GM12878 (cell line): ENCODE measurements at regions not wholly inside any gene's neighbourhood (a gene's known extent, or its start where the extent isn't known, plus 50 kb on each side); places are given as distances from the start of the nearest gene placed in this dataset.
"Not testable (repeated sequence)": the region's sequence is repeated elsewhere in the genome, so short reads cannot be mapped to it uniquely, and the experiment has no call there.

Source experiments
- ATAC-seq: fragments of 200-7000 bp; cut with Tn5 transposase; 3 replicates; pipeline ENCODE4 v1.9.1; 2020; ENCODE audit warnings: mild to moderate bottlenecking, moderate library complexity
- BruUV-seq: library from RNA; stranded (reverse); fragments of 400-500 nt; replicated peaks from 2 replicates; lab custom pipeline; 2021; lab: Mats Ljungman, UMichigan
- CTCF ChIA-PET: fragments of 300-600 bp; sonication (Branson Sonifier 250); formaldehyde crosslinking; extraction: SDS; loops from one replicate; lab custom pipeline; 2021; ENCODE audit warnings: inconsistent platforms; lab: Yijun Ruan, JAX
- POLR2A ChIA-PET: fragments of 350-600 bp; formaldehyde crosslinking; extraction: SDS; loops from one replicate; lab custom pipeline; 2021; ENCODE audit warnings: inconsistent platforms; lab: Charles Lee
- RAD21 ChIA-PET: fragments of 300-600 bp; sonication (Branson Sonifier 250); formaldehyde crosslinking; loops from one replicate; lab custom pipeline; 2023; ENCODE audit warnings: antibody characterized with exemption; ENCODE audit not compliant: unreplicated experiment; lab: Charles Lee
- SMC1A ChIA-PET: fragments of 300-600 bp; sonication (Branson Sonifier 250); formaldehyde crosslinking; loops from one replicate; lab custom pipeline; 2023; ENCODE audit not compliant: unreplicated experiment, uncharacterized antibody; lab: Charles Lee
- DNase-seq: peaks from one replicate; pipeline ENCODE4 v3.0.0-alpha.2; 2011; ENCODE audit warnings: low read depth, low spot score
- FAIRE-seq: peaks from 3 replicates; lab custom pipeline; 2011; peaks lifted over from hg19 to GRCh38; lab: Jason Lieb, UNC
- H2AFZ ChIP-seq: 2 replicates; pipeline ENCODE4 v1.6.0; 2011; ENCODE audit warnings: low read depth, low read length, control low read depth; ENCODE audit not compliant: control insufficient read depth
- H3K27ac ChIP-seq: 2 replicates; pipeline ENCODE4 v1.5.1; 2011; ENCODE audit warnings: control low read depth; ENCODE audit not compliant: control insufficient read depth, insufficient read depth
- H3K27me3 ChIP-seq, 2 experiments: replicated peaks in 1 of 2; 2 replicates each; pipeline versions ENCODE4 v1.6.0 to v1.6.1; 2011; ENCODE audit warnings: low read length in 1 of 2; ENCODE audit not compliant: control insufficient read depth in 2 of 2, insufficient read depth in 2 of 2
- H3K36me3 ChIP-seq, 2 experiments: 2 replicates each; pipeline ENCODE4 v1.5.1; 2011; ENCODE audit warnings: low read length in 1 of 2; ENCODE audit not compliant: control insufficient read depth in 2 of 2, insufficient read depth in 2 of 2
- H3K4me1 ChIP-seq: 2 replicates; pipeline ENCODE4 v1.6.1; 2011; ENCODE audit warnings: mild to moderate bottlenecking, low read length, moderate library complexity, mixed read lengths; ENCODE audit not compliant: control insufficient read depth, insufficient read depth
- H3K4me2 ChIP-seq: 2 replicates; pipeline ENCODE4 v1.6.0; 2011; ENCODE audit warnings: control low read depth; ENCODE audit not compliant: control insufficient read depth, insufficient read depth
- H3K4me3 ChIP-seq: fragments of 200-600 bp; sonication (generic); 2 replicates; pipeline ENCODE4 v1.5.1; 2016
- H3K79me2 ChIP-seq: 2 replicates; pipeline ENCODE4 v1.6.0; 2011; ENCODE audit warnings: low read length; ENCODE audit not compliant: control insufficient read depth, insufficient read depth
- H3K9ac ChIP-seq: 2 replicates; pipeline ENCODE4 v1.8.0; 2011; ENCODE audit warnings: low read length, control low read depth, mixed read lengths; ENCODE audit not compliant: control insufficient read depth, insufficient read depth
- H3K9me3 ChIP-seq: replicated peaks from 3 replicates; pipeline ENCODE4 v1.5.1; 2011; ENCODE audit warnings: mild to moderate bottlenecking, low read length; ENCODE audit not compliant: control insufficient read depth, insufficient read depth
- H4K20me1 ChIP-seq: 2 replicates; pipeline ENCODE4 v1.6.0; 2011; ENCODE audit not compliant: control insufficient read depth, insufficient read depth
- ZNF24 ChIP-seq: fragments of 450-650 bp; IDR thresholded peaks from 2 replicates; pipeline ENCODE4 v1.6.1; 2017; ENCODE audit warnings: antibody characterized with exemption, mild to moderate bottlenecking
- WGBS: methylation state at CpG from one replicate; pipeline ENCODE4 v1.1.6; 2016; ENCODE audit warnings: low lambda C conversion rate; ENCODE audit not compliant: insufficient replicate concordance, insufficient coverage; ENCODE audit errors: missing lambda C conversion rate; 5-methylcytosine and 5-hydroxymethylcytosine counted together
- in situ Hi-C: fragments of 300-500 bp; cut with MboI; formaldehyde crosslinking; loops from 9 replicates; pipeline ENCODE4 v1.14.3; 2018; ENCODE audit warnings: mixed read lengths
- intact Hi-C: fragments of 100-400 bp; cut with micrococcal nuclease; formaldehyde crosslinking; loops from one replicate; pipeline ENCODE4 v1.14.2; 2022; ENCODE audit not compliant: unreplicated experiment

- BruUV-seq, DNase-seq, FAIRE-seq, H3K4me2 ChIP-seq, H4K20me1 ChIP-seq, H3K9ac ChIP-seq, ATAC-seq, H2AFZ ChIP-seq, H3K9me3 ChIP-seq, intact Hi-C loops, H3K4me3 ChIP-seq, CTCF ChIA-PET, H3K4me1 ChIP-seq, H3K36me3 ChIP-seq, POLR2A ChIA-PET, SMC1A ChIA-PET, RAD21 ChIA-PET, H3K79me2 ChIP-seq, in situ Hi-C loops, H3K27me3 ChIP-seq, H3K27ac ChIP-seq: not testable (repeated sequence)
- peak; percentile 78; the same call in 1 of the 2 replicates for TF ChIP-seq ZNF24
- WGBS: 24% methylated on average over 3 of the region's 3 CpGs
Measured at GRCh38 chr16:32120779-32121178, 132.3 kb upstream of the TP53TG3D start.

DNA sequence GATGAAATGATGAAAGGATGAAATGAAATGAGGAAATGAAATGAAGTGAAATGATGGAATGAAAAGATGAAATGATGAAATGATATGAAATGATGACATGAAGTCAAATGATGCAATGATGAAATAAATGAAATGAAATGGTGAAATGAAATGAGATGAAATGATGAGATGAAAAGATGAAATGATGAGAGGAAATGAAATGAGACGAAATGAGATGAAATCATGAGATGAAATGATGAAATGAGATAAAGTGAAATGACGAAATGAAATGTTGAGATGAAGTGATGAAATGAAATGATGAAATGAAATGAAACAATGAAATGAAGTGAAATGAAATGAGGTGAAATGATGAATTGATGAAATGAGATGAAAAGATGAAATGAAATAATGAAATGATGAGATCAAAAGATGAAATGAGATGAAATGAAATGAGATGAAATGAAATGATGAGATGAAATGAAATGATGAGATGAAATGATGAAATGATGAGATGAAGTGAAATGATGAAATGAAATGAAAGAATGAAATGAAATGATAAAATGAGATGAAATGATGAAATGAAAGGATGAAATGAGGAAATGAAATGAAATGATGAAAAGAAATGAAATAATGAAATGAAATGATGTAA, 131.7 kb upstream of the TP53TG3D start:
- DNase-seq, POLR2A ChIA-PET, H3K4me2 ChIP-seq, H3K4me1 ChIP-seq, H3K4me3 ChIP-seq, in situ Hi-C loops, intact Hi-C loops, SMC1A ChIA-PET, H3K27me3 ChIP-seq, H3K36me3 ChIP-seq, H3K9me3 ChIP-seq, RAD21 ChIA-PET, H3K9ac ChIP-seq, H4K20me1 ChIP-seq, ATAC-seq, CTCF ChIA-PET, FAIRE-seq, H2AFZ ChIP-seq, H3K79me2 ChIP-seq, BruUV-seq, H3K27ac ChIP-seq: not testable (repeated sequence)
- WGBS: 21% methylated on average over 2 of the region's 2 CpGs

GRCh38 chr16:32152434-32152833, 100.7 kb upstream of the TP53TG3D start:
- H3K4me2 ChIP-seq, DNase-seq, H3K4me1 ChIP-seq, H3K27me3 ChIP-seq, H3K79me2 ChIP-seq, POLR2A ChIA-PET, H3K9me3 ChIP-seq, H4K20me1 ChIP-seq, RAD21 ChIA-PET, H3K27ac ChIP-seq, SMC1A ChIA-PET, H3K4me3 ChIP-seq, FAIRE-seq, intact Hi-C loops, CTCF ChIA-PET, ATAC-seq, H2AFZ ChIP-seq, in situ Hi-C loops, H3K36me3 ChIP-seq, BruUV-seq, H3K9ac ChIP-seq: not testable (repeated sequence)
- 60% methylated on average over 3 of the region's 8 CpGs for WGBS

- BruUV-seq, SMC1A ChIA-PET: not testable (repeated sequence)
Measured at GRCh38 chr16:32187918-32188669, 65.0 kb upstream of the TP53TG3D start.

More at GRCh38 chr16:32187918-32188669, 65.0 kb upstream of the TP53TG3D start:
- H3K36me3 ChIP-seq, H3K4me3 ChIP-seq, H4K20me1 ChIP-seq, H2AFZ ChIP-seq, H3K4me2 ChIP-seq, in situ Hi-C loops, POLR2A ChIA-PET, H3K9me3 ChIP-seq, CTCF ChIA-PET, H3K27ac ChIP-seq, H3K4me1 ChIP-seq, H3K79me2 ChIP-seq, FAIRE-seq, H3K9ac ChIP-seq, H3K27me3 ChIP-seq, DNase-seq, RAD21 ChIA-PET, intact Hi-C loops, ATAC-seq: not testable (repeated sequence)
- no CpG with 5 or more reads among the region's 61 CpGs for WGBS
